22Rv1 (cell line): ENCODE measurements at regions not wholly inside any gene's neighbourhood (a gene's known extent, or its start where the extent isn't known, plus 50 kb on each side); places are given as distances from the start of the nearest gene placed in this dataset.

ENCODE experiments used
- H3K27ac ChIP-seq: fragments of 450-650 bp; 2 replicates; pipeline ENCODE4 v1.5.1; 2017
- ZFX ChIP-seq: fragments of 450-650 bp; IDR thresholded peaks from 2 replicates; pipeline ENCODE4 v1.6.1; 2017; ENCODE audit warnings: antibody characterized with exemption, borderline replicate concordance
- TF ChIP-seq, protein P1 (sequence below): fragments of 450-650 bp; IDR thresholded peaks from 2 replicates; pipeline ENCODE4 v1.5.1; 2017; ENCODE audit warnings: mild to moderate bottlenecking

DNA sequence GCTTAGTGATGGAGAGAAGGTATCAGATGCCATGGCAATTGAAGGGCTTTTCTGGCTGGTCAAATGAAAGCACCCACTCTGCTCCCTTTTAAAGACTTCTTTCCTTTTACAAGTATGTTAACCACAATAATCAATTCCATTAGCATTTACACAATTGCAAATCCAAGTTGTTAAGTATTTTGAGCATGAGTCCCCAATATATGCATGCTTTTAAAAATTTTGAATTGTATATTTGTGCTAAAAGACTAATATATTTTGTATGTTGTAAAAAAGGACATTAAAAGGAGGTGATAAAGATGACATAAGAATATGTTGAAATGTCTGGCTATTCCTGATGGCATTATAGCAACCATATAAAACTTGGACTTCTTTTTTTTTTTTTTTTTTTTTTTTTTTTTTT, 639.9 kb upstream of the CPEB2 start:
- no peak overlapping the region for H3K27ac ChIP-seq
- no peak for TF ChIP-seq ZFX
- TF ChIP-seq, protein P1, sequence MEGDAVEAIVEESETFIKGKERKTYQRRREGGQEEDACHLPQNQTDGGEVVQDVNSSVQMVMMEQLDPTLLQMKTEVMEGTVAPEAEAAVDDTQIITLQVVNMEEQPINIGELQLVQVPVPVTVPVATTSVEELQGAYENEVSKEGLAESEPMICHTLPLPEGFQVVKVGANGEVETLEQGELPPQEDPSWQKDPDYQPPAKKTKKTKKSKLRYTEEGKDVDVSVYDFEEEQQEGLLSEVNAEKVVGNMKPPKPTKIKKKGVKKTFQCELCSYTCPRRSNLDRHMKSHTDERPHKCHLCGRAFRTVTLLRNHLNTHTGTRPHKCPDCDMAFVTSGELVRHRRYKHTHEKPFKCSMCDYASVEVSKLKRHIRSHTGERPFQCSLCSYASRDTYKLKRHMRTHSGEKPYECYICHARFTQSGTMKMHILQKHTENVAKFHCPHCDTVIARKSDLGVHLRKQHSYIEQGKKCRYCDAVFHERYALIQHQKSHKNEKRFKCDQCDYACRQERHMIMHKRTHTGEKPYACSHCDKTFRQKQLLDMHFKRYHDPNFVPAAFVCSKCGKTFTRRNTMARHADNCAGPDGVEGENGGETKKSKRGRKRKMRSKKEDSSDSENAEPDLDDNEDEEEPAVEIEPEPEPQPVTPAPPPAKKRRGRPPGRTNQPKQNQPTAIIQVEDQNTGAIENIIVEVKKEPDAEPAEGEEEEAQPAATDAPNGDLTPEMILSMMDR, result no peak

DNA sequence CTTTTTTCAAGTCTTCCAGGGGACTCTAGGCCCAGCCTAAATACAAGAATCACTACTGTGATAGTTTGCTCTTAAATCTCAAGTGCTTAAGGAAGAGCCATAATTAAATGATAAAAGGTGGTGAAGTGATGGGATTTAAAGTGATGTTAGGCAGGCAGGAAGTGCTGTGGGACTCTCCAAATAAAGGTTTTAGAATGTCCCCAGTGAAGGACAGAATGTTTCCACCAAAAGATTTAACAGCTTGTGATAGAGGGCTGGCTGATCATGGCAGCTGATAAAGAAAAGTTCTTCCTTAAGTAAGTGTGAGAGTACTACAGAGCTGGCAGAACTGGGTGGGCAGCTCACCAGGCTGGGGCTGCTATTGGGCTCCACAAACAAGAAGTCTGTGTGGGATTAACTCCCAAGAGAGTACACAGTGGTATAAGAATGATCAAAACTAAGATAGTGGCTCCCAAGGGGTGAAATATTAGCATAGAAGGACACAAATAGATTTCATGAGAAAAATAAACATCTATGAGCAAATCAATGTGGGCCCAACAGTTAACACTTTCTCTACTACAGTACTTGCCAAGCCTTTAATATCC, 637.2 kb upstream of the CPEB2 start:
- TF ChIP-seq, protein P1, result no peak
- no peak for TF ChIP-seq ZFX
- no peak overlapping the region for H3K27ac ChIP-seq

DNA sequence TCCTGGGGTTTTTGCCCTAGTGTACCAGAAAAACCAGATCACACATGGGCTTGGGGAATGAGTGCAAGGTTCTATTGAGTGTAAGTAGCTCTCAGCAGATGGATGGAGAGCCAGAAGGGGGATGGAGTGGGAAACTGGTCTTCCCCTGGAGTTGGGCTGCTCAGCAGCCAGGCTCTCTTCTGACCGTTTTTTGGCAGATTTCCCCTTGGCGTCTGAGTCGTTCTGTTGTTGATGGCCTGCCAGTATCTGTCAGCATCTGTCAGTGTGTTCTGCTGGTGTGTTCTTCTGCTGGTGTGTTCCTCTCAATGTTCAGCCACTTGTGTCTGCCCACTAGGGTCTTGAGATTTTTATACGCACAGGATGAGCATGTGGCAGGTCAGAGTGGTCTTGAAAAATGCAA, 633.9 kb upstream of the CPEB2 start:
- TF ChIP-seq, protein P1, result no peak
- no peak for TF ChIP-seq ZFX
- no peak overlapping the region for H3K27ac ChIP-seq

DNA sequence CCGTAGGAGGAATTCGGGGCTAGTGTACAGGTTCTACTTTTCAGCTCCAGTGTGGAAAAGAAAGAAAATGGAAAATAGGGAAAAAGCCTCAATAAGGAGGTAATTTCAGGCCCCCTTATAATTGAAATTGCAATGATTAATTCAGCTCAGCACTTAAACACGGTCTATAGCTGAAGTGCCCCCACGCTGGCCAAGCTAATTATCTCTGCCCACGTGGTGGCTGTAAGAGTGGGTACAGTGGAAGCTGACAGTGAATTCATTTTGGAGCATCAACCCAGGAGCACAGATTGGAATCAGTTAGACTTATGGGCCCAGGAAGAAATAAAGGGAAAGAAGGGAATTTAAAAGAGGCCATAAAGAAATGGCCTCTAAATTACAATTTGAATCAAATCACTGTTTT, 631.1 kb upstream of the CPEB2 start:
- H3K27ac ChIP-seq, result no peak overlapping the region
- no peak for TF ChIP-seq ZFX
- TF ChIP-seq, protein P1, result no peak

DNA sequence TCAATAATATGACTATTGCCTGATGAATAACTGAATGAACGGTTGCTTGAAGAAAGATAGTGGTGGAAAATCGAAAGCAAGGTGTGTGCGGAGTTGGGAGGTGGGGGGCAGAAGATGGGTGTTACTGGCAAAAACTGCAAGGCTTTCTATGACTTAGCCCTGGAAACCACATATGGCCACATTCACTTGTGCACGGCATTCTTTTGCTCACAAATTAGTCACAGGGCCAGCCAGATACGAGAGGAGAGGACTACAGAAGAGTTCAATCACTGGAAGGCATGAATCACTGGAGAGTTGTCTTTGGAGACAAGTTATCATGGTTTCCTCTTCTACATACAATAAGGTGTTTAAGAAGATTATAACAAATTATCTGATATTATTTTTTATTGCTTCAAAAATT, 626.5 kb upstream of the CPEB2 start:
- no peak overlapping the region for H3K27ac ChIP-seq
- no peak for TF ChIP-seq ZFX
- TF ChIP-seq, protein P1, result no peak

DNA sequence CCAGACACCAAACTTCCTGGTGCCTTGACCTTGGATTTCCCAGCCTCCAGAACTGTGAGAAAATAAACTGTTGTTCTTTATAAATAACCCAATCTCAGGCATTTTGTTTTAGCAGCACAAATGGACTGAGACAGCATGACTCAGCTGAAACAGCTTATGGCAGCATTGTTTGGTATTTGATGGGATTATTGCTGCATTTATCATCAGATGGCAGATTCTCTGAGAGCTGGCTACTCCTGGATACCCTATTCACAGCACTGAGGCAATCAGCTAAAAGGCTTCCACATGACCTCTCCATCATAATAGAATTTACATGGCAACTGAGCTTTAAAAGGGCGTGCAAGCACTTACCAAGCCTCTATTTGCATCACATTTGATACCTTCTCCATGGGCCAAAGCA, 623.1 kb upstream of the CPEB2 start:
- TF ChIP-seq, protein P1, result no peak
- TF ChIP-seq ZFX, result no peak
- no peak overlapping the region for H3K27ac ChIP-seq

DNA sequence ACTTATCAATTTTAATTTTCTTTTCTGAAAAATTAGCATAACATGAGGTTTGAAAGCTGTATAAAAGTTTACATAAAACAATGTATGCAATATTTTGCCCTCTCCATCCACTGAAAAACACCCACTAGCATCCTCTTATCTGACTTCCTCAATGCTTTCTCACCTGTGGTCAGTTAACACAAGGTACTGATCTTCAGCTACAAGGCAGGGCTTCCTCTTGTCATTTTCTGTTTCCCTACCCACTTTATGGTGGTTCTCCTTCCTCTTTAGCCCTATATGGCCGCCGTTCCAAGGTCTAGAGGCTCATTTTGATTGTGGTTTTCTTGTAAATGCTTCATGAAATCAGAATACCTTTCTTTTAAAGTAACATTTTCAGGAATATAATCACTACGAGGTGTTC, 618.6 kb upstream of the CPEB2 start:
- TF ChIP-seq, protein P1, result no peak
- no peak for TF ChIP-seq ZFX
- H3K27ac ChIP-seq, result no peak overlapping the region
